GM18861 (cell line): ENCODE measurements at regions not wholly inside any gene's neighbourhood (a gene's known extent, or its start where the extent isn't known, plus 50 kb on each side); places are given as distances from the start of the nearest gene placed in this dataset.
"Not testable (repeated sequence)": the region's sequence is repeated elsewhere in the genome, so short reads cannot be mapped to it uniquely, and the experiment has no call there.

Experiments used
- ATAC-seq: cut with Tn5 transposase; IDR thresholded peaks from one replicate; pipeline ENCODE4 v1.9.1; 2021; ENCODE audit not compliant: unreplicated experiment

GRCh38 chr17:20731131-20731530 lies 151.6 kb downstream of the CDRT15L2 start:
- ATAC-seq = not testable (repeated sequence)

- no peak for ATAC-seq
Observed at GRCh38 chr17:20733923-20734322, 154.4 kb downstream of the CDRT15L2 start.

- ATAC-seq = no peak
Observed at GRCh38 chr17:20735796-20736195, 156.3 kb downstream of the CDRT15L2 start.

GRCh38 chr17:20737636-20738035 lies 158.1 kb downstream of the CDRT15L2 start:
- not testable (repeated sequence) for ATAC-seq

GRCh38 chr17:20771104-20771503 lies 191.6 kb downstream of the CDRT15L2 start:
- no peak for ATAC-seq

GRCh38 chr17:20774472-20775135 lies 195.1 kb downstream of the CDRT15L2 start:
- ATAC-seq = no peak

GRCh38 chr17:20775331-20775730 lies 195.8 kb downstream of the CDRT15L2 start:
- ATAC-seq = no peak

GRCh38 chr17:20779521-20779920 lies 200.0 kb downstream of the CDRT15L2 start:
- ATAC-seq = no peak

- no peak for ATAC-seq
Observed at GRCh38 chr17:20781260-20781659, 201.7 kb downstream of the CDRT15L2 start.

GRCh38 chr17:20781869-20782268 lies 202.3 kb downstream of the CDRT15L2 start:
- not testable (repeated sequence) for ATAC-seq

- ATAC-seq = no peak
Observed at GRCh38 chr17:20783091-20783490, 203.6 kb downstream of the CDRT15L2 start.

GRCh38 chr17:20784100-20784665 lies 204.7 kb downstream of the CDRT15L2 start:
- no peak for ATAC-seq

- ATAC-seq = no peak
Observed at GRCh38 chr17:20787281-20787680, 207.8 kb downstream of the CDRT15L2 start.

GRCh38 chr17:20791626-20792025 lies 212.1 kb downstream of the CDRT15L2 start:
- ATAC-seq = no peak

GRCh38 chr17:20794532-20794931 lies 215.0 kb downstream of the CDRT15L2 start:
- not testable (repeated sequence) for ATAC-seq

GRCh38 chr17:20797292-20797691 lies 217.8 kb downstream of the CDRT15L2 start:
- ATAC-seq = no peak

- no peak for ATAC-seq
Observed at GRCh38 chr17:20800146-20800545, 220.6 kb downstream of the CDRT15L2 start.

- no peak for ATAC-seq
Observed at GRCh38 chr17:20805751-20806150, 226.2 kb downstream of the CDRT15L2 start.

GRCh38 chr17:20807566-20807965 lies 228.0 kb downstream of the CDRT15L2 start:
- ATAC-seq = not testable (repeated sequence)

- ATAC-seq = not testable (repeated sequence)
Observed at GRCh38 chr17:20815410-20815809, 227.4 kb downstream of the USP22 start.

- no peak for ATAC-seq
Observed at GRCh38 chr17:20823905-20824304, 218.9 kb downstream of the USP22 start.

GRCh38 chr17:20825539-20825938 lies 217.3 kb downstream of the USP22 start:
- ATAC-seq = no peak

GRCh38 chr17:20840453-20840852 lies 202.4 kb downstream of the USP22 start:
- ATAC-seq = not testable (repeated sequence)
